PC-3 (cell line): ENCODE measurements at regions not wholly inside any gene's neighbourhood (a gene's known extent, or its start where the extent isn't known, plus 50 kb on each side); places are given as distances from the start of the nearest gene placed in this dataset.

ENCODE experiments used
- ATAC-seq: fragments of 200-7000 bp; cut with Tn5 transposase; 2 replicates; pipeline ENCODE4 v1.9.1; 2020; ENCODE audit warnings: mild to moderate bottlenecking, moderate library complexity
- BruUV-seq: library from RNA; stranded (reverse); fragments of 400-500 nt; replicated peaks from 2 replicates; lab custom pipeline; 2021; lab: Mats Ljungman, UMichigan
- CTCF ChIA-PET: fragments of 300-600 bp; sonication (Branson Sonifier 250); formaldehyde crosslinking; loops from one replicate; lab custom pipeline; 2022; ENCODE audit warnings: antibody characterized with exemption; lab: Charles Lee
- POLR2A ChIA-PET: fragments of 300-600 bp; sonication (Branson Sonifier 250); formaldehyde crosslinking; loops from one replicate; lab custom pipeline; 2022; ENCODE audit warnings: antibody characterized with exemption; ENCODE audit not compliant: unreplicated experiment; lab: Charles Lee
- DNase-seq: peaks from one replicate; pipeline ENCODE4 v3.0.0-alpha.2; 2015
- H2AFZ ChIP-seq: fragments of 300-600 bp; sonication (generic); 2 replicates; pipeline ENCODE4 v1.6.0; 2016; ENCODE audit warnings: antibody characterized with exemption, low read length
- H3F3A ChIP-seq: fragments of 300-600 bp; sonication (generic); one replicate; pipeline ENCODE4 v1.6.0; 2017; ENCODE audit warnings: antibody characterized with exemption, low read length, control low read depth, mild to moderate bottlenecking; ENCODE audit not compliant: unreplicated experiment
- H3K27ac ChIP-seq: fragments of 300-600 bp; sonication (generic); 2 replicates; pipeline ENCODE4 v1.5.1; 2016; ENCODE audit warnings: mild to moderate bottlenecking, low read length
- H3K27me3 ChIP-seq: fragments of 300-600 bp; sonication (generic); 2 replicates; pipeline ENCODE4 v1.6.1; 2016; ENCODE audit warnings: low read length, mixed read lengths
- H3K36me3 ChIP-seq: fragments of 300-600 bp; sonication (generic); 2 replicates; pipeline ENCODE4 v1.6.1; 2016; ENCODE audit warnings: low read depth, mixed run types, low read length, mixed read lengths
- H3K4me1 ChIP-seq: fragments of 300-600 bp; sonication (generic); 2 replicates; pipeline ENCODE4 v1.5.1; 2016; ENCODE audit warnings: low read length; ENCODE audit not compliant: insufficient read depth
- H3K4me2 ChIP-seq: fragments of 300-600 bp; sonication (generic); 2 replicates; pipeline ENCODE4 v1.6.0; 2016; ENCODE audit warnings: low read length
- H3K4me3 ChIP-seq: fragments of 300-600 bp; sonication (generic); 2 replicates; pipeline ENCODE4 v1.5.1; 2016; ENCODE audit warnings: mild to moderate bottlenecking, low read length, mixed read lengths
- H3K79me2 ChIP-seq: fragments of 300-600 bp; sonication (generic); 2 replicates; pipeline ENCODE4 v1.6.1; 2017; ENCODE audit warnings: low read length, mixed read lengths
- H3K9ac ChIP-seq: fragments of 300-600 bp; sonication (generic); 2 replicates; pipeline ENCODE4 v1.6.0; 2016; ENCODE audit warnings: mild to moderate bottlenecking, low read length
- H3K9me2 ChIP-seq: fragments of 300-600 bp; sonication (generic); replicated peaks from 2 replicates; pipeline ENCODE4 v1.6.1; 2016; ENCODE audit warnings: mixed run types, low read length, mixed read lengths
- H3K9me3 ChIP-seq: fragments of 300-600 bp; sonication (generic); 2 replicates; pipeline ENCODE4 v1.6.1; 2016; ENCODE audit warnings: low read length, mixed read lengths
- H4K20me1 ChIP-seq: fragments of 300-600 bp; sonication (generic); 2 replicates; pipeline ENCODE4 v1.6.1; 2016; ENCODE audit warnings: low read length, mixed read lengths
- CTCF ChIP-seq: fragments of 300-600 bp; sonication (generic); conservative IDR thresholded peaks from 2 replicates; pipeline ENCODE4 v1.5.1; 2017; ENCODE audit warnings: antibody characterized with exemption, low read depth, mild to moderate bottlenecking, low read length
- EZH2 ChIP-seq: fragments of 300-600 bp; sonication (generic); IDR thresholded peaks from one replicate; pipeline ENCODE4 v1.6.1; 2017; ENCODE audit warnings: antibody characterized with exemption, mild to moderate bottlenecking, low read length; ENCODE audit not compliant: unreplicated experiment
- EZH2phosphoT487 ChIP-seq: fragments of 300-600 bp; sonication (generic); IDR thresholded peaks from 2 replicates; pipeline ENCODE4 v1.6.1; 2018; ENCODE audit warnings: mild to moderate bottlenecking, antibody characterized with exemption, low read length, borderline replicate concordance
- intact Hi-C: fragments of 100-400 bp; cut with micrococcal nuclease; formaldehyde crosslinking; loops from 2 replicates; pipeline ENCODE4 v1.9.0; 2023

- H3K27me3 ChIP-seq = no peaks in the 10 kb centered on the region
- no peaks in the 10 kb centered on the region for H3F3A ChIP-seq
- no peaks in the 10 kb centered on the region for H3K9me2 ChIP-seq
- H3K36me3 ChIP-seq = no peaks in the 10 kb centered on the region
- no peaks in the 10 kb centered on the region for H3K79me2 ChIP-seq
- BruUV-seq = no TSS peak
- DNase-seq (no peak), ATAC-seq (no peak)
- no peak overlapping the region for H3K9ac ChIP-seq
- intact Hi-C loops = loop anchor here (5.0 kb wide), 2 partner anchors 526 to 586 kb away; no protein-coding TSS in a partner anchor
- no peaks in the 10 kb centered on the region for H3K9me3 ChIP-seq
- H3K4me2 ChIP-seq = no peak overlapping the region
- TF ChIP-seq EZH2phosphoT487 (no peak), EZH2 (no peak), CTCF (no peak)
- no peak overlapping the region for H3K27ac ChIP-seq
- H3K4me3 ChIP-seq = no peak overlapping the region
- CTCF ChIA-PET = no interaction called here
- H3K4me1 ChIP-seq = peaks cover 9% of the 10 kb centered on the region
- no peaks in the 10 kb centered on the region for H4K20me1 ChIP-seq
- POLR2A ChIA-PET = no interaction called here
- no peak overlapping the region for H2AFZ ChIP-seq
Observed at GRCh38 chr18:22698711-22699110, 234.4 kb upstream of the RBBP8 start.

DNA sequence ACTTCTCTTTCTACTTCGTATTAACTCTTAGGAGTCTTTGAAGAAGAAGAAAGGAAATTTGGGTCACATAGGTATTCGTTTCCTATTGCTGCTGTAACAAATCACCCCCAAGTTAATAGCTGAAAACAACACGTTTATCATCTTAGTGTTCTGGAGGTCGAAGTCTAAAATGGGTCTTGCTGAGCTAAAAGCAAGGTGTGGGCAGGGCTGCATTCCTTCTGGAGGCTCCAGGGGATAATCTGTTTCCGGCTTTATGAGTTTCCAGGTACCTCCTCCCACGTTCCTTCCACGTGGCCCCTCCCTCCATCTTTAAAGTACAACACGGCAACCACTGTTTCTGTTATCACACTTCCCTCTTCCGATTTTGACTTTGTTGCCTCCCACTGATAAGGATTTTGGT, 233.5 kb upstream of the RBBP8 start:
- BruUV-seq = no TSS peak
- DNase-seq = no peak
- H4K20me1 ChIP-seq = no peaks in the 10 kb centered on the region

GRCh38 chr18:22700920-22701319, 232.2 kb upstream of the RBBP8 start:
- no peak overlapping the region for H3K27ac ChIP-seq
- H3K9ac ChIP-seq = no peak overlapping the region
- DNase-seq (no peak), ATAC-seq (no peak)
- H3K36me3 ChIP-seq = no peaks in the 10 kb centered on the region
- CTCF ChIA-PET = no interaction called here
- no peak overlapping the region for H2AFZ ChIP-seq
- no peaks in the 10 kb centered on the region for H3F3A ChIP-seq
- no TSS peak for BruUV-seq
- TF ChIP-seq CTCF = no peak
- TF ChIP-seq EZH2phosphoT487 = no peak
- TF ChIP-seq EZH2 = no peak
- no peaks in the 10 kb centered on the region for H3K9me2 ChIP-seq
- H3K79me2 ChIP-seq = no peaks in the 10 kb centered on the region
- H3K4me3 ChIP-seq = no peak overlapping the region
- intact Hi-C loops = no loop called here
- POLR2A ChIA-PET = no interaction called here
- no peak overlapping the region for H3K4me2 ChIP-seq
- no peaks in the 10 kb centered on the region for H4K20me1 ChIP-seq
- no peaks in the 10 kb centered on the region for H3K27me3 ChIP-seq
- H3K9me3 ChIP-seq = no peaks in the 10 kb centered on the region
- H3K4me1 ChIP-seq = peaks cover 8% of the 10 kb centered on the region

More for the DNA sequence above, 233.5 kb upstream of the RBBP8 start:
- no peak for TF ChIP-seq CTCF
- CTCF ChIA-PET = no interaction called here
- no peaks in the 10 kb centered on the region for H3K9me3 ChIP-seq
- POLR2A ChIA-PET = no interaction called here
- H3K27ac ChIP-seq = no peak overlapping the region
- H3K9me2 ChIP-seq = no peaks in the 10 kb centered on the region
- ATAC-seq = no peak
- H3K36me3 ChIP-seq = no peaks in the 10 kb centered on the region
- no peak overlapping the region for H3K4me2 ChIP-seq
- H3K79me2 ChIP-seq = no peaks in the 10 kb centered on the region
- H3K9ac ChIP-seq = no peak overlapping the region
- H3F3A ChIP-seq = no peaks in the 10 kb centered on the region
- peaks cover 9% of the 10 kb centered on the region for H3K4me1 ChIP-seq
- intact Hi-C loops = loop anchor here (5.0 kb wide), 2 partner anchors 527 to 587 kb away; no protein-coding TSS in a partner anchor
- no peak overlapping the region for H3K4me3 ChIP-seq
- no peaks in the 10 kb centered on the region for H3K27me3 ChIP-seq
- H2AFZ ChIP-seq = no peak overlapping the region
